ENCODE measurements at regions not wholly inside any gene's neighbourhood (a gene's known extent, or its start where the extent isn't known, plus 50 kb on each side); places are given as distances from the start of the nearest gene placed in this dataset.

- no peak for TF ChIP-seq CTCF (IDR thresholded peaks at IDR 0.05)
- intact Hi-C loops (cut with micrococcal nuclease), result no loop called here
- H3K36me3 Mint-ChIP-seq (ENCODE audit: low read depth), result no peaks in the 10 kb centered on the region
- no peaks in the 10 kb centered on the region for H3K9me3 Mint-ChIP-seq
- ATAC-seq (ENCODE audit: low read depth) (no peak), DNase-seq (no peak)
- H3K27ac Mint-ChIP-seq, result no peak overlapping the region
- peaks cover 17% of the 10 kb centered on the region for H3K27me3 Mint-ChIP-seq
- no peak overlapping the region for H3K4me3 Mint-ChIP-seq
- ChIA-PET CTCF (no interaction called here), POLR2A (interaction anchor here (0.6 kb wide), 1 partner anchor 44 kb away, joined by 3 read pairs; no protein-coding TSS in a partner anchor)
- H3K4me1 Mint-ChIP-seq, result no peaks in the 10 kb centered on the region
Measured at GRCh38 chr13:51006067-51006845, 96.7 kb downstream of the RNASEH2B start.
